HFFc6 (cell line): ENCODE measurements at regions not wholly inside any gene's neighbourhood (a gene's known extent, or its start where the extent isn't known, plus 50 kb on each side); places are given as distances from the start of the nearest gene placed in this dataset.

Experiments
- DNase-seq: peaks from one replicate; pipeline ENCODE4 v3.0.0-alpha.2; 2018
- H3K27ac Mint-ChIP-seq: 2 replicates; pipeline ENCODE4 v1.8.0; 2020; ENCODE audit warnings: mild to moderate bottlenecking, mixed read lengths
- H3K27me3 Mint-ChIP-seq: 2 replicates; pipeline ENCODE4 v1.8.0; 2021; ENCODE audit warnings: mild to moderate bottlenecking, moderate library complexity, mixed read lengths; ENCODE audit not compliant: insufficient read depth
- H3K36me3 Mint-ChIP-seq: 2 replicates; pipeline ENCODE4 v1.8.0; 2021; ENCODE audit warnings: low read depth, mixed read lengths
- H3K4me1 Mint-ChIP-seq: 2 replicates; pipeline ENCODE4 v1.8.0; 2020; ENCODE audit warnings: low read depth, mixed read lengths
- H3K4me3 Mint-ChIP-seq: 2 replicates; pipeline ENCODE4 v1.8.0; 2020; ENCODE audit warnings: mild to moderate bottlenecking, moderate library complexity, mixed read lengths
- H3K9me3 Mint-ChIP-seq: 2 replicates; pipeline ENCODE4 v1.8.0; 2020; ENCODE audit warnings: mild to moderate bottlenecking, mixed read lengths
- CTCF ChIP-seq: fragments of 200-600 bp; sonication (generic); IDR thresholded peaks from 2 replicates; pipeline ENCODE4 v1.5.0; 2021; ENCODE audit warnings: antibody characterized with exemption, mild to moderate bottlenecking

GRCh38 chr17:71458322-71458721, 662.5 kb upstream of the SOX9 start:
- no peak overlapping the region for H3K4me3 Mint-ChIP-seq
- TF ChIP-seq CTCF = no peak
- DNase-seq = no peak
- H3K27me3 Mint-ChIP-seq = no peaks in the 10 kb centered on the region
- no peaks in the 10 kb centered on the region for H3K36me3 Mint-ChIP-seq
- no peak overlapping the region for H3K27ac Mint-ChIP-seq
- H3K9me3 Mint-ChIP-seq = no peaks in the 10 kb centered on the region
- H3K4me1 Mint-ChIP-seq = peaks cover 5% of the 10 kb centered on the region; the same call in 1 of the 2 replicates

- H3K27ac Mint-ChIP-seq = no peak overlapping the region
- peak; percentile 85 for TF ChIP-seq CTCF
- no peaks in the 10 kb centered on the region for H3K36me3 Mint-ChIP-seq
- no peak overlapping the region for H3K4me3 Mint-ChIP-seq
- peaks cover 1% of the 10 kb centered on the region; the same call in 1 of the 2 replicates for H3K27me3 Mint-ChIP-seq
- no peaks in the 10 kb centered on the region for H3K9me3 Mint-ChIP-seq
- H3K4me1 Mint-ChIP-seq = peaks cover 20% of the 10 kb centered on the region
- peak; percentile 15 for DNase-seq
Measured at GRCh38 chr17:71460943-71461342, 659.9 kb upstream of the SOX9 start.

- Mint-ChIP-seq H3K9me3 (no peaks in the 10 kb centered on the region), H3K4me1 (peaks cover 20% of the 10 kb centered on the region), H3K27ac (no peak overlapping the region), H3K4me3 (no peak overlapping the region), H3K36me3 (no peaks in the 10 kb centered on the region), H3K27me3 (peaks cover 1% of the 10 kb centered on the region; the same call in 1 of the 2 replicates)
- no peak for TF ChIP-seq CTCF
- DNase-seq = no peak
Measured at GRCh38 chr17:71461498-71462169, 659.2 kb upstream of the SOX9 start.

- no peak for TF ChIP-seq CTCF
- Mint-ChIP-seq H3K4me1 (peaks cover 27% of the 10 kb centered on the region), H3K36me3 (no peaks in the 10 kb centered on the region), H3K27ac (no peak overlapping the region), H3K4me3 (no peak overlapping the region), H3K9me3 (no peaks in the 10 kb centered on the region), H3K27me3 (peaks cover 1% of the 10 kb centered on the region; the same call in 1 of the 2 replicates)
- DNase-seq = no peak
Measured at GRCh38 chr17:71464241-71464640, 656.6 kb upstream of the SOX9 start.

GRCh38 chr17:71464751-71465150, 656.1 kb upstream of the SOX9 start:
- H3K27ac Mint-ChIP-seq = no peak overlapping the region

More at GRCh38 chr17:71464751-71465150, 656.1 kb upstream of the SOX9 start:
- H3K9me3 Mint-ChIP-seq = no peaks in the 10 kb centered on the region
- DNase-seq = no peak
- H3K4me3 Mint-ChIP-seq = no peak overlapping the region
- TF ChIP-seq CTCF = no peak
- no peaks in the 10 kb centered on the region for H3K36me3 Mint-ChIP-seq
- H3K4me1 Mint-ChIP-seq = peaks cover 27% of the 10 kb centered on the region
- peaks cover 1% of the 10 kb centered on the region; the same call in 1 of the 2 replicates for H3K27me3 Mint-ChIP-seq
